ACC112 (cell line): ENCODE measurements at regions not wholly inside any gene's neighbourhood (a gene's known extent, or its start where the extent isn't known, plus 50 kb on each side); places are given as distances from the start of the nearest gene placed in this dataset.

Source experiments
- H2AFZ ChIP-seq: fragments of 200-600 bp; sonication (generic); one replicate; pipeline ENCODE4 v1.6.0; 2017; ENCODE audit warnings: antibody characterized with exemption, low read length; ENCODE audit not compliant: unreplicated experiment
- H3K27ac ChIP-seq: fragments of 200-600 bp; sonication (generic); 2 replicates; pipeline ENCODE4 v1.5.1; 2014; ENCODE audit warnings: low read depth, mild to moderate bottlenecking, antibody characterized with exemption, low read length, moderate library complexity
- H3K27me3 ChIP-seq: fragments of 200-600 bp; sonication (generic); 2 replicates; pipeline ENCODE4 v1.6.1; 2014; ENCODE audit warnings: mild to moderate bottlenecking, antibody characterized with exemption, low read length, moderate library complexity, mixed read lengths; ENCODE audit not compliant: insufficient read depth
- H3K36me3 ChIP-seq: fragments of 200-600 bp; sonication (generic); 2 replicates; pipeline ENCODE4 v1.6.1; 2016; ENCODE audit warnings: mild to moderate bottlenecking, antibody characterized with exemption, low read length, moderate library complexity, mixed read lengths; ENCODE audit not compliant: insufficient read depth
- H3K4me1 ChIP-seq: fragments of 200-600 bp; sonication (generic); one replicate; pipeline ENCODE4 v1.6.1; 2016; ENCODE audit warnings: low read length, mixed read lengths; ENCODE audit not compliant: insufficient read depth, unreplicated experiment, control insufficient read depth
- H3K4me3 ChIP-seq: fragments of 200-600 bp; sonication (generic); 2 replicates; pipeline ENCODE4 v1.5.1; 2014; ENCODE audit warnings: mild to moderate bottlenecking, low read depth, low read length
- H3K79me2 ChIP-seq: fragments of 200-600 bp; sonication (generic); one replicate; pipeline ENCODE4 v1.6.0; 2016; ENCODE audit warnings: low read length; ENCODE audit not compliant: control insufficient read depth, unreplicated experiment, insufficient read depth

- H2AFZ ChIP-seq, result peak overlapping the region; percentile 94
- H3K36me3 ChIP-seq, result no peaks in the 10 kb centered on the region
- no peaks in the 10 kb centered on the region for H3K79me2 ChIP-seq
- no peak overlapping the region for H3K27ac ChIP-seq
- H3K4me3 ChIP-seq, result no peak overlapping the region
- H3K27me3 ChIP-seq, result no peaks in the 10 kb centered on the region
- H3K4me1 ChIP-seq, result peaks cover 31% of the 10 kb centered on the region
Observed at GRCh38 chr6:139942331-139942730, 567.9 kb upstream of the CITED2 start.

GRCh38 chr6:139941826-139942225, 567.4 kb upstream of the CITED2 start:
- Histone ChIP-seq H3K36me3 (no peaks in the 10 kb centered on the region), H3K27ac (peak overlapping the region; percentile 15; the same call in 1 of the 2 replicates), H3K27me3 (no peaks in the 10 kb centered on the region), H3K4me3 (no peak overlapping the region), H2AFZ (peak overlapping the region; percentile 94), H3K4me1 (peaks cover 31% of the 10 kb centered on the region), H3K79me2 (no peaks in the 10 kb centered on the region)

DNA sequence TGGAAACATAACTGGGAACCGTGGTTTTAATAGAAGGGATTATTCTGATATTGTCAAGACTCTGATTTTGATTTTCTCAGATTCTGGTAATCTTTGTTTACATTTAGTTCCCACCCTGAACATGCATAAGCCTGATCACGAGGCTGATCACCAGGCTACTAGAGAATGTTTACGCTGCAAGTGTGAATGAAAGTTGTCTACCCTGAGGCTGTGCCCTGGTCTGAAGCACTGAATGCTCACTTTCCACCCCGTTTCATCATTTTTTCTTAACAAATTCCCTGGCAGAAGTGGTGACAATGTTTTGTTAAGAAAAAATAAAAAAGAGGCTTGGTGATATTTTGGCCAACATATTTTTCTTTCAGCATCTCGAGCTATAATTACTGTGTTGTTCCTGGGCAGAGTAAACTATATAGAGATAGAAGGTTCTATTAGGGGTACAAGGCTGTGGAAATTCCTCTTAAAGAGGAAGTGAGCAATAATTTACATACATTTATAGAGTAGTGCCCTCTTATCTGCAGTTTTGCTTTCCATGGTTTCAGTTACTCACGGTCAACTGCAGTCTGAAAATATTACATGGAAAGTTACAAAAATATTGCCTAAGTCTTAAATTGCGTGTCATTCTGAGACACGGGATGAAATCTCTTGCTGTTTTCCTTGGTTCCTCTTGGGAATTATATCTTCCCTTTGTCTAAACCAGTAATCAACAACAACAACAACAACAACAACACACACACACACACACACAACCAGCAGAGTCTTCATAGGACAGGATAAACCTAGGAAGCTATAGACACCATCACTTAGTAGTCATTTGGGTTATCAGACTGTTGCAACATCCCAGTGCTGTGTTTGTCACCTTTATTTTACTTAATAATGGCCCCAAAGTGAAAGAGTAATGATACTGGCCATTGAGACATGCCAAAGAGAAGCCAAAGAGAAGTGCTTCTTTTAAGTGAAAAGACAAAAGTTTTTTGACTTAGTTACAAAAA, 566.6 kb upstream of the CITED2 start:
- Histone ChIP-seq H2AFZ (peak overlapping the region; percentile 39), H3K79me2 (no peaks in the 10 kb centered on the region), H3K27ac (peak overlapping the region; percentile 15), H3K36me3 (no peaks in the 10 kb centered on the region), H3K4me1 (peaks cover 31% of the 10 kb centered on the region), H3K4me3 (peak overlapping the region; percentile 19; the same call in 1 of the 2 replicates), H3K27me3 (no peaks in the 10 kb centered on the region)

GRCh38 chr6:139939189-139939979, 564.9 kb upstream of the CITED2 start:
- H3K27me3 ChIP-seq, result no peaks in the 10 kb centered on the region
- H3K4me3 ChIP-seq, result no peak overlapping the region
- H3K27ac ChIP-seq, result no peak overlapping the region
- H3K4me1 ChIP-seq, result peaks cover 31% of the 10 kb centered on the region
- H3K36me3 ChIP-seq, result no peaks in the 10 kb centered on the region
- no peaks in the 10 kb centered on the region for H3K79me2 ChIP-seq
- H2AFZ ChIP-seq, result no peak overlapping the region

GRCh38 chr6:139932671-139933070, 558.2 kb upstream of the CITED2 start:
- H3K4me1 ChIP-seq, result peaks cover 22% of the 10 kb centered on the region
- H3K27ac ChIP-seq, result no peak overlapping the region
- H3K27me3 ChIP-seq, result no peaks in the 10 kb centered on the region
- no peak overlapping the region for H2AFZ ChIP-seq
- H3K36me3 ChIP-seq, result no peaks in the 10 kb centered on the region
- H3K79me2 ChIP-seq, result no peaks in the 10 kb centered on the region
- no peak overlapping the region for H3K4me3 ChIP-seq

DNA sequence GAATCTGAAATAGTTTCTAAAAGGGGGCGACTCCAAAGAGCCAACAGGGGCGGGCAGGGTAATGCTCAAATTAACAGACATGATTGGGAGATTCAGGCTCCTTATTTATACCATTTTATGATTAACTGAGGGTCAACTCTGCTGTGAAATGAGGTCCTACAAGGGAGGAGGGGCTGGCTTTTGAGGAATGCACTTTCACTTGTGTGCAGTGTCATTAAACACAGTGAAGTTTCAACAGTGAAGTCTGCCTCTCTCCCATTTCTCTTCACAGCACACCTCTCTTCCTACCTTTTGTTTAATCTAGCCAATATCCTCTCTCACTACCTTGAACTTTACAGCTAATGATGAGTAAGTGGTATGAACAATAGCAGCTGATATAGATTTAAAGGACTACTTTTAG, 557.3 kb upstream of the CITED2 start:
- Histone ChIP-seq H3K4me3 (no peak overlapping the region), H3K27ac (no peak overlapping the region), H3K4me1 (peaks cover 31% of the 10 kb centered on the region), H3K27me3 (no peaks in the 10 kb centered on the region), H2AFZ (no peak overlapping the region), H3K79me2 (no peaks in the 10 kb centered on the region), H3K36me3 (no peaks in the 10 kb centered on the region)

- H2AFZ ChIP-seq, result peak overlapping the region; percentile 65
- peak overlapping the region; percentile 89; the same call in 1 of the 2 replicates for H3K27ac ChIP-seq
- H3K4me1 ChIP-seq, result peaks cover 45% of the 10 kb centered on the region
Observed at GRCh38 chr6:139927742-139928305, 553.4 kb upstream of the CITED2 start.

GRCh38 chr6:139927236-139927635, 552.8 kb upstream of the CITED2 start:
- no peak overlapping the region for H2AFZ ChIP-seq
- peak overlapping the region; percentile 60; the same call in 1 of the 2 replicates for H3K4me3 ChIP-seq
- peaks cover 39% of the 10 kb centered on the region for H3K4me1 ChIP-seq
- H3K27me3 ChIP-seq, result no peaks in the 10 kb centered on the region
- H3K36me3 ChIP-seq, result no peaks in the 10 kb centered on the region
- H3K27ac ChIP-seq, result peak overlapping the region; percentile 89
- no peaks in the 10 kb centered on the region for H3K79me2 ChIP-seq

More at GRCh38 chr6:139927742-139928305, 553.4 kb upstream of the CITED2 start:
- no peaks in the 10 kb centered on the region for H3K27me3 ChIP-seq
- H3K4me3 ChIP-seq, result no peak overlapping the region
- H3K36me3 ChIP-seq, result no peaks in the 10 kb centered on the region
- no peaks in the 10 kb centered on the region for H3K79me2 ChIP-seq

- Histone ChIP-seq H2AFZ (peak overlapping the region; percentile 78), H3K79me2 (no peaks in the 10 kb centered on the region), H3K4me3 (peak overlapping the region; percentile 60), H3K27me3 (no peaks in the 10 kb centered on the region), H3K36me3 (no peaks in the 10 kb centered on the region), H3K27ac (peak overlapping the region; percentile 89), H3K4me1 (peaks cover 35% of the 10 kb centered on the region)
Observed at GRCh38 chr6:139926711-139927110, 552.3 kb upstream of the CITED2 start.

DNA sequence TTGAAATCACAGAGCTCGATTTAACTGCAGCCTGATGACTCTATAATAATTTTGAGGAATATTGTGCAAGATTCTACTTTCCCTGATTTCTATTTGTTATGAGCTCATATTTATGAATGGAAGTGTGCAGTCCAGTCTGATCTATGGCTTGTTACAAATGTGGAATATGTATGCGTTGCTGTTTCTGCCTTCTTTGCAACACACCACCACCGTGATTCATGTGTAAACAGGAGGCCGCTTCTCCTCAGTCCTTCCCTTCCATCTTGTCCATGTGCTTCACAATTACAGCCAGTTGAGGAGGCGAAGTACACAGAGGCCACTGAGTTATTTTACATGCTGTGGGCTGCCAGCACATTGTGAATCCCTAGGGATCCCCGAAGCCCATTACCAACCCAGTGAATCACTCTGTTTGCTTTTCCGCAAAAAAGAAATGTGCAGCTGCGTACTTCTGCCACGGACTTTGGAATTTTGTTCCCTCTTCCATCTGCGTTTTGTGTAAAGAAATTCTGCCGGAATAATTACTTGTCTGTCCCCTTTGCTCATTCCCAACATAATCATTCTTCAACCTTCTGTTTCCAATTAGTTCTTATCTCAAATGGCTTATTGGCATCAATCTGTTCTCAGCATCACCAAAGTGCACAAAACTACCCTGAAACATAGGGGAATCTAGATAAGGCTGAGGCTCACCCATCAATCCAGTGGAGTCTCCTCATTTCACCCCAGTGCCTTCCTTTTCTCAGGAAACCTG, 551.6 kb upstream of the CITED2 start:
- Histone ChIP-seq H3K79me2 (no peaks in the 10 kb centered on the region), H2AFZ (peak overlapping the region; percentile 78), H3K4me1 (peaks cover 32% of the 10 kb centered on the region), H3K4me3 (peak overlapping the region; percentile 60), H3K27me3 (no peaks in the 10 kb centered on the region), H3K27ac (peak overlapping the region; percentile 89), H3K36me3 (no peaks in the 10 kb centered on the region)
